ENCODE measurements at regions not wholly inside any gene's neighbourhood (a gene's known extent, or its start where the extent isn't known, plus 50 kb on each side); places are given as distances from the start of the nearest gene placed in this dataset.
"Not testable (repeated sequence)": the region's sequence is repeated elsewhere in the genome, so short reads cannot be mapped to it uniquely, and the experiment has no call there.

DNA sequence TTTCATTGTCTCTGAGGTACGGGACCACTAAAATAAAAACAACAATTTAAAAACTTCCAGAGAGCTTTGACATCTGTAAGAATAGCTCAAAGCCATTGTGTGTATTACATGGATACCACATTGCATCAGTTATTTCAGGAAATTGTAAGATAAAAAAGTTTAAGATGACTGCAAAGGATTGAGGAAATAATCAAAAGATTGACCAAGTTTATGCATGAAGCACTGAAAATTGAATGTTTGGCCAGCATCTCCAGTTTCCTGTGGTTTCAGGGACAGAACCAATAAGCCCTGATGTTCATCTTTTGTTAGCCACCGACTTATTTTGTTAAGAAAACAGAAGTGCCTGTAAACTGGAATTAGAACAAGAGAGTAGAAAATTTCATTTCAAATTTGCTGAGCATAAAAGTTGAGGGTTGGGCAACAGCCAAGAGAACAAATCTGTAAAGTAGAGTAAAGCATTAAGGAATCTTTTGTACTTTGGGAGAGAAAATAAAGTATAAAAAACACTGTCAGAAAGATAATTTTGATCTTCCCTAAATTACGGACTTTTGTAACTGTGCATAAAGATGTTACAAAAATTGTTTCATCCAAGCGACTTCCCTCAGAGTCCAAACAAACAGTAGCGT lies 211.5 kb upstream of the P2RY1 start:
- DNase-seq = no peak

DNA sequence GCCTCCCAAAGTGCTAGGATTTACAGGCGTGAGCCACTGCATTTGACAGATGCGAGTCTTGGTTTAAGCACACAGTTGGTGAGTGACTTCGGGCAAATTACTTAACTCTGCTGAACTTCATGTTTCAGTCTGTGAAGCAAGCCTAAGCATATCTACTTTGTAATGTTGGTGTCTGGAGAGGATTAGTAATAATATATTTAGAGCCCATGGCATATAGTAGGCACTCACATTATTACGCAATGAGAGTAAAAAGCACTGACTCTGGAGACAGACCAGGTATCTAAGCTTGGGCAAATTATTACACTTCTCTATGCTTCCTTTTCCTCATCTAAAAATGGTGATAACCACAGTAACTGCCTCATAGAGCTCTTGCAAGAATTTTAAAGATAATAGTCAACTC lies 208.7 kb upstream of the P2RY1 start:
- no peak for DNase-seq

DNA sequence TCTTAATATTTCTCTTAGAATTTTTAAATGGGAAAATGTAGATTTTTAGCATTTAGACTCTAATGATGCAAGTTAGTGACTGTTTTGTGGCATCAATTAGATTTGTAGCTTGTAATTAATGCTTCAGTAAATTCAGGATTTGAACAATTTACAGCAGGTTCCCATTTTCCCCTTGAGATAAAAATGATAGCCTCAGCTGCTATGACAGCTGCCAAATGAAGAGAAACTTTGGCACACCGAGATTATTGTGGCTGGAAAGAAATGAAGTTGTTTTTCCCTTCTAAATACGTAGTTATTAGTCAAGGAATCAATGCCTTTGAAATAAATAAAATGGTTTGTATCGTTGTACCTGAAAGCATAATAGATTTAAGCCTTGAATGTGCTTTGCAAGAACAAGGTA lies 206.4 kb upstream of the P2RY1 start:
- no peak for DNase-seq

DNA sequence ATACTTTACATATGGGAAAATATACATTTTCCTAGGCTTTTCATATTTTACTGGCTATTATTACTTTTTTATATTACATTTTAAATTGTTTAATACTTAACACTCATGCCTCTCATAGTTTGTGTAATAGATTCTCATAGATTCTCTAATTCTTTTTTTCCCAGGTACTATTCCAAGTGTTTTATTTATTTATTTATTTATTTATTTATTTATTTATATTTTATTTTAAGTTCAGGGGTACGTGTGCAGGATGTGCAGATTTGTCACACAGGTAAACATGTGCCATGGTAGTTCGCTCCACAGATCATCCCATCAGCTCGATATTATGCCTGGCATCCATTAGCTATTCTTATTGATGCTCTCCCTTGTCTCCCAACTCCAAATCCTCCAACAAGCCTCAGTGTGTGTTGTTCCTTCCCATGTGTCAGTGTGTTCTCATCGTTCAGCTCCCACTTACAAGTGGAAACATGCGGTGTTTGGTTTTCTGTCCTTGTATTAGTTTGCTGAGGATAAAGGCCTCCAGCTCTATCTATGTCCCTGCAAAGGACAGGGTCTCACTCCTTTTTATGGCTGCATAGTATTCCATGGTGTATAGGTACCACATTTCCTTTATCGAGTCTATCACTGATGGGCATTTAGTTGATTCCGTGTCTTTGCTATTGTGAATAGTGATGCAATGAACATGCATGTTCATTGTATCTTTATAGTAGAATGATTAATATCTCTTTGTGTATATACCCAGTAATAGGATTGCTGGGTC lies 205.4 kb upstream of the P2RY1 start:
- DNase-seq = no peak

DNA sequence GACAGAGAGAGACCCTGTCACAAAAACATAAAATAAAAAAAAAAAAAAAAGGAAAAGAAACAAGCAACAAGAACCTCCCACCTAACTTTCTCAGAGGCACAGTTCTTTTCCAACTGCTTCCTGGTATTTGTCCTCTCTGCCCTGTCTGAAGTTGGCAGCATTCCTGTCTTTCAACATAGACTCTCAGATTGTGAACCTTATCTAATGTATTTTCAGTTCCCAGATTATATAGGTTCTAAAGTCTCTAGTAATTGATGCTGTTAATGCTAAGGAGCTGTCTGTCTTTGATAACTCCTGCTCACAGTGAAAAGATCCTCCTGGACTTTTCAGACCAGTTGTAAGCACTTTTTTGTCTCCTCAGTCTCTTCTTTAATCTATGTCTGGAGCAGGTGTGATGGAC lies 199.5 kb upstream of the P2RY1 start:
- DNase-seq = no peak

- DNase-seq = no peak
These were observed 198.3 kb upstream of the P2RY1 start for GRCh38 chr3:152636651-152637050.

DNA sequence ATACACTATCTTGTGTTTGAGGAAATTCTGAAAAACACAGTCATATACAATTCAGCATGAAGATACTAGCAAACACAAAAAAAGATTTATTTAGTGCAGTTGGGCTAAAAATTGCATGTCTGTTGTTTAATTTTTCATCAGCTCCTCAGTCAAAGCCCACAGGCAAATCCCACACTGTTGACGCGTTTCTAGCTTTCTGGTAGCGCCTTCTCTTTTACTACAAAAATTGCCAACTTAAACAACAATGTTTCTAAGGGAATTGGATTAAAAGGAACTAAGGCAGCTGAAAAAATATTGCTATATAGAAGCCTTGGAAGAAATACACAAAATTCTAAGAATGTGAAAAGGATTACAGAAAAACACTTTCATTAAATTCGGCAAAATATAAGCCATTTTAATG lies 196.7 kb upstream of the P2RY1 start:
- DNase-seq = no peak

DNA sequence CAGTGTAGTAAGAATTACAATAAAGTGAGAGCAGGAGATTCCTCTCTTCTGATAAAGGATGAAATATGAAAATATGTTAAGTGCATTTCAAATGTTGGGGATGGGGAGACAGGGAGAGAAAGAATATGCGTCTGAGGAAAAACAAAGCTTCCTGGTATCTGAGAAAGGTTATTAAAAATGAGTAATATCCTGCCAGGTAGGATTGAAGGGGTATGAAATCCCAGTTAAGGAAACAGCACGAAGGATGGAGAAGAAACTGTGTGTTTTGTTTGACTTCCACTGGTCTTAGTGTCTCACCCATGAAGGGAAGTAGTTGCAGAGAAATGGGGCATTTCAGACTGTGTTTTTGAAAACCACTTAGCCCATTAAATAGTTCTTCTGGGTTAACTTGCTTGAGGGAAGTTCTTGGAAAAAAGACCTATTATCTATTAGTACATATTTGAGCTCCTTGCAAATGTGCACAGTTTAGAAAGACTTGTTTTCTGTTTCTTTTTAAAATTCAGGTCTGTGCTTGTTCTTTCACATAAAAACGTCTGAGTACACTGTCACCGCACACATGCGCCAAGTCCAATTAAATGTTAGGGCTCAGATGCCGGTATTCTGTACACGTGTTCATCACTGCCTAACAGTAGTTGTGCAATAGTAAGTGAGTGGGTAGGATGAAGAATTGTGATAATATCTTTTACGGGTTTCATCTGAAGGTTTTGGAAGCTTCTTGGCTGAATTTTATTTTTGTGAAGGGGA lies 196.1 kb upstream of the P2RY1 start:
- DNase-seq = no peak

- no peak for DNase-seq
These were observed 193.7 kb upstream of the P2RY1 start for GRCh38 chr3:152641198-152641597.

- DNase-seq = no peak
These were observed 192.3 kb upstream of the P2RY1 start for GRCh38 chr3:152642658-152643057.

DNA sequence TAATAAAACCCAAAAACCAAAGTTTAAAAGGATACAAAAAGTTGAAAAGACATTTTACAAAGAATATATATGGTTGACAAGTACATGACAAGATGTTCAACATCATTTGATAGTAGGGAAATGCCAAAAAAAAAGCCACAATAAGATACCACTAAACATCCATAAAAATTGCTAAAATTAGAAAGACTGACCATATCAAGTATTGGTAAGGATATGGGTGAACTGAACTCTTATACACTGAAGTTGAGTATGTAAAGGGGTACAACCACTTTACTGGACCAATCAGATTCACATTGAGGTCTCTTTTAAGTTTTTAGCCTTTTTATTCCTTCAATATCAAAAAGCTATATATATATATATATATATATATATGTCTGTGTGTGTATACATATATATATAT lies 190.5 kb upstream of the P2RY1 start:
- no peak for DNase-seq

GRCh38 chr3:152646004-152646403 lies 188.9 kb upstream of the P2RY1 start:
- DNase-seq = no peak

- no peak for DNase-seq
These were observed 184.8 kb upstream of the P2RY1 start for GRCh38 chr3:152650177-152650576.

DNA sequence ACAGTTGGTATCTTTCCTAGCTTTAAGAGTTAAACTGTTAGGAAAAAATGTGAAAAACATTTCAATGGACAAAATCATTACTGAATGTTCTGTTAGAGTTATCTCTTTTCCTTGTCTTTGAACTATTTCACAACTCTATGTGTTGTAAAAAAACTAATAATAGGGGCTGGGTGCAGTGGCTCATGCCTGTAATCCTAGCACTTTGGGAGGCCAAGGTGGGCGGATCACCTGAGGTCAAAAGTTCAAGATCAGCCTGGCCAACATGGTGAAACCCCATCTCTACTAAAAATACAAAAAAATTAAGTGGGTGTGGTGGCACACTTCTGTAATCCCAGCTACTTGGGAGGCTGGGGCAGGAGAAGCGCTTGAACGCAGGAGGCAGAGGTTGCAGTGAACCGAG lies 184.0 kb upstream of the P2RY1 start:
- not testable (repeated sequence) for DNase-seq

GRCh38 chr3:152656214-152656971 lies 178.5 kb upstream of the P2RY1 start:
- DNase-seq = no peak

DNA sequence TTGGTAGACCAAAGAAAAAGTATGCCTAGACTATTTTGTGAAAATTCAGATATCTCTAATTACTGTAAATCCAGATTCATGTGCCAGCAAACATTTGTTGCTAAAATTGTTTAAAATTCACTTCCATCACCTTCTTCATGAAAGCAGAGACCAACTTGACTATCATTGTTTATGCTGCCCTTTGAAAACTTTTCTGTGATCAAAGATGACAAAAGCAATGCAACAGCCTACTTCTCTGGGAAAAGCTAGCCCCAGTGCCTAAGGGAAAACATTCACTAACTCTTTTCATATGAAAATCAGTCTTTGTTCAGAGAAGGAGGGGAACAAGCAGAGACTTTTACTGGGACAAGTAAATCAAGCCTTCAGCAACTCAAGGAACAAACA lies 178.0 kb upstream of the P2RY1 start:
- no peak for DNase-seq

DNA sequence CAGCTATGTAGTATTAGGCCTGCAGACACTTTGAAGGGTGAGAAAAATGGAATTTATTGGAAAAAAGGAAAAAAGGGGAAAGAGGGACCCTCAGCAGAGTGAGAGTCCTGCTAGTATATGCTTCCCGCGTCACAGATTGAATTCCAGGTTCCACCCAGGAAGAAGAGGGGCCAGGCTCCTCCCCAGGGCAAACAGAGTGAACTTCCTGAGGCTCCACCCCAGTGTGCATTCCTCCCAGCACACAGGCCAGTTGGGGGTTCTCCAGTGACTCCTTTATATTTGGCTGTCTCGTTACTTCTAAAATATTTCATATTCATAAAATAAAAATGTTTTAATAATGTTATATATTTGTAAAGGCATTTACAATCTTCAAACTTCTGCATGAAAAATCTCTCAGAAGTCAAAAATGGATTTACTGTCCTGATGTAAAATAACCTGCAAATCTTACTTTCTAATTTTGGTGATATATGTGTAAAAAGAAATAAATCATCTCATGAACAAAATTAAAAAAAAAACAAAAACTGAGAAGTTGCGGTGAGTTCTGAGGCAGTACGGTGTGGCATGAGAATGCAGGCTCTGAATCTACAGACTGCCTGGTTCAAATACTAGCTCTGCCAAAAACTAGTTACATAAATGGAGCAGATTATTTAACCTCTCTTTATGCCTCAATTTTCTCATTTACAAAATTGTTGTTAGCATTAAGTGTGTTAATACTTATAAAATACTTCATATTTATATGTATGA lies 175.8 kb upstream of the P2RY1 start:
- no peak for DNase-seq

DNA sequence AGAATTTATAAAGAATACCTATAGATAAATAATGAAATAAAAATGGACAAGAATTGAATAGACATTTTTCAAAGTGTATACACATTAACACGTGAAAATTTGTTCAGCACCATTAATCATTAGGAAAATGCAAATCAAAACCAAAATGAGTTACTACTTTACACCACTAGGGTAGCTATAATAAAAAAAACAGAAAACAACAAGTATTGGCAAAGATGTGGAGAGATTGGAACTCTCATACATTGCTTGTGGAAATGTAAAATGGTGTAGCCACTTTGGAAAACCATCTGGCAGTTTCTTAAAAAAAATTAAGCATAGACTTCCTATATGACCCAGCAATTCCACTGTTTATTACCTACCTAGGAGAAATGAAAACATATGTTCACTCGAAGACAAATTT lies 172.8 kb upstream of the P2RY1 start:
- DNase-seq = no peak

- DNase-seq = no peak
These were observed 170.2 kb upstream of the P2RY1 start for GRCh38 chr3:152664766-152665165.

DNA sequence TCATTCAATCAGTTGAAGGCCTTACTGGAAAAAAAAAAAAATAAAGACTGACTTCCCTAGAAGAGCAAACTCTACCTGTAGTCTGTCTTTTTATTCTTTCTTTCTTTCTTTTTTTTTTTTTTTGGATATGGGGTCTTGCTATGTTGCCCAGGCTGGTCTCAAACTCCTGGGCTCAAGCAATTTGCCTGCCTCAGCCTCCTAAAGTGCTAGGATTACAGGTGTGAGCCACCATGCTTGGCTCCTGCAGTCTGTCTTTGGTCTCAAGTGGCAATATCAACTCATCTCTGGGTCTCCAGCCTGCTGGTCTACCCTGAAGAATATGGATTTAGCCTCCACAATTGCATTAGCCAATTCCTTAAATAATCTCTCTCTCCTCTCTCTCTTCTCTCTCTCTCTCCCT lies 167.7 kb upstream of the P2RY1 start:
- DNase-seq = no peak

GRCh38 chr3:152669560-152669959 lies 165.4 kb upstream of the P2RY1 start:
- DNase-seq = no peak

- no peak for DNase-seq
These were observed 163.2 kb upstream of the P2RY1 start for GRCh38 chr3:152671446-152672319.

All from CD4-positive, alpha-beta T cell treated with Interferon gamma for 1 hour (primary cell).